GM10248 (cell line): ENCODE measurements at regions not wholly inside any gene's neighbourhood (a gene's known extent, or its start where the extent isn't known, plus 50 kb on each side); places are given as distances from the start of the nearest gene placed in this dataset.
"Not testable (repeated sequence)": the region's sequence is repeated elsewhere in the genome, so short reads cannot be mapped to it uniquely, and the experiment has no call there.

Source experiments
- CTCF ChIA-PET: fragments of 300-600 bp; sonication (Branson Sonifier 250); formaldehyde crosslinking; extraction: SDS; loops from one replicate; lab custom pipeline; 2021; ENCODE audit warnings: antibody characterized with exemption; lab: Yijun Ruan, JAX
- POLR2A ChIA-PET: fragments of 350-650 bp; sonication (Branson Sonifier 250); formaldehyde crosslinking; extraction: SDS; loops from one replicate; lab custom pipeline; 2020; ENCODE audit warnings: antibody characterized with exemption; lab: Yijun Ruan, JAX
- DNase-seq: peaks from one replicate; pipeline ENCODE4 v3.0.0; 2012; ENCODE audit errors: extremely low spot score
- TF ChIP-seq, protein P1 (sequence below): IDR thresholded peaks from 2 replicates; pipeline ENCODE4 v1.5.1; 2012; ENCODE audit warnings: mild to moderate bottlenecking, low read depth; ENCODE audit errors: extremely low read depth, missing control alignments, control extremely low read depth

DNA sequence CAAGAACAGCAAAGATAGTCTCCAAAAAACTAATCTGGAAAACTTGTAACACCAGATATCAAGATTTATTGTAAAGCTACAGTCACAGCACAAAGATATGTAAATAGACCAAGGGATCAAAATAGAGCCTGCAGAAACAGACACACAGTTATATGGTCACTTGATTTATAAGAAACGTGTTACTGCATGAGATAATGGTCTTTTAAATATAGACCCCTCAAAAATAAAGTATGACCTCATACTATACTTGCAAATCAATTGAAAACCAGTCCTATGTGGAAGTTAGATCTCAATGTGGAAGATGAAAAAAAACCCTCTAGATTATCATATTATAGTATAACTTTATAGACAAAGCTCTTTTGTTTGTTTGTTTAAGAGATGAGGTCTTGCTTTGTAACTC is 247.3 kb upstream of the CNR1 start:
- no peak for DNase-seq
- TF ChIP-seq, protein P1, sequence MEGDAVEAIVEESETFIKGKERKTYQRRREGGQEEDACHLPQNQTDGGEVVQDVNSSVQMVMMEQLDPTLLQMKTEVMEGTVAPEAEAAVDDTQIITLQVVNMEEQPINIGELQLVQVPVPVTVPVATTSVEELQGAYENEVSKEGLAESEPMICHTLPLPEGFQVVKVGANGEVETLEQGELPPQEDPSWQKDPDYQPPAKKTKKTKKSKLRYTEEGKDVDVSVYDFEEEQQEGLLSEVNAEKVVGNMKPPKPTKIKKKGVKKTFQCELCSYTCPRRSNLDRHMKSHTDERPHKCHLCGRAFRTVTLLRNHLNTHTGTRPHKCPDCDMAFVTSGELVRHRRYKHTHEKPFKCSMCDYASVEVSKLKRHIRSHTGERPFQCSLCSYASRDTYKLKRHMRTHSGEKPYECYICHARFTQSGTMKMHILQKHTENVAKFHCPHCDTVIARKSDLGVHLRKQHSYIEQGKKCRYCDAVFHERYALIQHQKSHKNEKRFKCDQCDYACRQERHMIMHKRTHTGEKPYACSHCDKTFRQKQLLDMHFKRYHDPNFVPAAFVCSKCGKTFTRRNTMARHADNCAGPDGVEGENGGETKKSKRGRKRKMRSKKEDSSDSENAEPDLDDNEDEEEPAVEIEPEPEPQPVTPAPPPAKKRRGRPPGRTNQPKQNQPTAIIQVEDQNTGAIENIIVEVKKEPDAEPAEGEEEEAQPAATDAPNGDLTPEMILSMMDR = no peak
- ChIA-PET CTCF (interaction anchor here (1.3 kb wide), 2 partner anchors 17 to 28 kb away, joined by 3 read pairs; no protein-coding TSS in a partner anchor), POLR2A (no interaction called here)

DNA sequence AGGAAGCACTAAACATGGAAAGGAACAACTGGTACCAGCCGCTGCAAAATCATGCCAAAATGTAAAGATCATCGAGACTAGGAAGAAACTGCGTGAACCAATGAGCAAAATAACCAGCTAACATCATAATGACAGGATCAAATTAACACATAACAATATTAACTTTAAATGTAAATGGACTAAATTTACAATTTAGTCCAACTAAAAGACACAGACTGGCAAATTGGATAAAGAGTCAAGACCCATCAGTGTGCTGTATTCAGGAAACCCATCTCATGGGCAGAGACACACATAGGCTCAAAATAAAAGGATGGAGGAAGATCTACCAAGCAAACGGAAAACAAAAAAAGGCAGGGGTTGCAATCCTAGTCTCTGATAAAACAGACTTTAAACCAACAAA is 242.2 kb upstream of the CNR1 start:
- CTCF ChIA-PET, DNase-seq, POLR2A ChIA-PET: not testable (repeated sequence)

DNA sequence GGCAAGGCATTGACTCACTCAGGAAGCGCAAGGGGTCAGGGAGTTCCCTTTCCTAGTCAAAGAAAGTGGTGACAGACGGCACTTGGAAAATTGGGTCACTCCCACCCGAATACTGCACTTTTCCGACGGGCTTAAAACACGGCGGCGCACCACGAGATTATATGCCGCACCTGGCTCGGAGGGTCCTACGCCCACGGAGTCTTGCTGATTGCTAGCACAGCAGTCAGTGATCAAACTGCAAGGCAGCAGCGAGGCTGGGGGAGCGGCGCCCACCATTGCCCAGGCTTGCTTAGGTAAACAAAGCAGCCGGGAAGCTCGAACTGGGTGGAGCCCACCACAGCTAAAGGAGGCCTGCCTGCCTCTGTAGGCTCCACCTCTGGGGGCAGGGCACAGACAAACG is 240.5 kb upstream of the CNR1 start:
- CTCF ChIA-PET, POLR2A ChIA-PET, DNase-seq: not testable (repeated sequence)

DNA sequence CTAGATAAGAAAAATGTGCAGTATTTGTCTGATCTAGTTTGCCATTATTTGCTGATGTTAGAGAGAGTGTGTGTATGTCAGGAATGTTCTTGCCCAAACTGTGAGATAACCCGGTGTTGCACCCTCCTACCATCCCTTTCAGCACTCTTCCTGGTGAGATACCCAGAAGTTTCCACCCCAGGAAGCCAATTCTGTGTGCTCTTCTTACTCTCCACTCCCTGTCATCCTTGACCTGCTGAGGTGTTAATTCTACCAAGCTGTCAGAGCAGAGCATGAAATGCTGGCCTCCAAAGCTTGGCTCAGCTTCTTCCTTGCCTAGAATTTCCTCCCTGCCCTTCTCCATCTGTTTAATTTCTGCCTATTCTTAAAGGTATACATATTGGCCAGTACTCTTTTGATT is 237.3 kb upstream of the CNR1 start:
- ChIA-PET POLR2A (no interaction called here), CTCF (interaction anchor here (0.7 to 1.9 kb wide), 2 partner anchors 13 to 14 kb away, joined by 3 to 4 read pairs; no protein-coding TSS in a partner anchor)
- TF ChIP-seq, protein P1 = no peak
- DNase-seq = no peak

DNA sequence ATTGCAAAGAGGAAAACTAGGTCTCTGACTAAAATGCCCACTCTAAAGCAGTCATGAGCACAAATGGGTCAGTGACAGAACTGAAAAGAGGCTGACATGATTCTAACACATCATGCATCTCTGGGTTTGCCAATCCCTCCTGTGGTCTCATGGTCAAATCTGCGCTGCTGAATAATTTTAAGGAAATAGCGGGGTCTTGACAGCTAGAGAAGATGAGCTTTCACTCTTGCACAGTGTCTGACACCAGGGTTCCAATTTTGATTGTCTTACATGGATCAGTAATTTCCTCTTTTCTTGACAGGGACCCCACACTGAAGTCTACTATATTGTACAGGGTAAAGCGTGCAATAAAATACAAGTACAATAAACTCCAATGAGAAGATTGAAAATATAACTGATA is 236.8 kb upstream of the CNR1 start:
- POLR2A ChIA-PET = no interaction called here
- TF ChIP-seq, protein P1 = no peak
- CTCF ChIA-PET = no interaction called here
- DNase-seq = no peak

DNA sequence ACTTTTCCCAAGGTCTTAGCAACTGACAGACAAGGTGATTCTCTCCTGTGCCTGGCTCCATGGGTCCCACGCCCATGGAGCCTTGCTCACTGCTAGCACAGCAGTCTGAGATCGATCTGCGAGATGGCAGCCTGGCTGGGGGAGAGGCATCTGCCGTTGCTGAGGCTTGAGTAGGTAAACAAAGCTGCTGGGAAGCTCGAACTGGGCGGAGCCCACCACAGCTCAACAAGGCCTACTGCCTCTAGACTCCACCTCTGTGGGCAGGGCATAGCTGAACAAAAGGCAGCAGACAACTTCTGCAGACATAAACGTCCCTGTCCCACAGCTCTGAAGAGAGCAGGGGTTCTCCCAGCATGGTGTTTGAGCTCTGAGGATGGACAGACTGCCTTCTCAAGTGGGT is 224.9 kb upstream of the CNR1 start:
- DNase-seq, POLR2A ChIA-PET: not testable (repeated sequence)
- CTCF ChIA-PET = interaction anchor here (1.4 kb wide), 1 partner anchor 13 kb away, joined by 4 read pairs; no protein-coding TSS in a partner anchor

DNA sequence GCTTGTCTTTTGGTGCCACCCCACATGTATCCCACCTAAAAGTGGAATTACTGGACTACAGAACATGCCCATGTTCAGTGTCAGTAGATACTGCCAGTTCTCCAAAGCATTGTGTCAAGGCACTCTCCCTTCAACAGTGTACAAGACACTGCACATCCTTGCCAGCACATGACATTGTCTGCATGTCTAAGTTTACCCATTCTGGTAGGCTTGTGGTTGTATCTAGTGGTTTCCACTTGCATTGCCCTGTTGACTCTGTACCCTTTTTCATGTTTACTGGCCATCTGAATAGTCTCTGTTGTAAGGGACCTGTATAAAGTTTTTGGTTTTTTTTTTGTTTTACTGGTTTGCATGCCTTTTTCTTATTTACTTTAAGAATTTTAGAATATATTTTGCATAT is 222.4 kb upstream of the CNR1 start:
- no peak for DNase-seq
- CTCF ChIA-PET = no interaction called here
- POLR2A ChIA-PET = no interaction called here
- TF ChIP-seq, protein P1 = no peak

DNA sequence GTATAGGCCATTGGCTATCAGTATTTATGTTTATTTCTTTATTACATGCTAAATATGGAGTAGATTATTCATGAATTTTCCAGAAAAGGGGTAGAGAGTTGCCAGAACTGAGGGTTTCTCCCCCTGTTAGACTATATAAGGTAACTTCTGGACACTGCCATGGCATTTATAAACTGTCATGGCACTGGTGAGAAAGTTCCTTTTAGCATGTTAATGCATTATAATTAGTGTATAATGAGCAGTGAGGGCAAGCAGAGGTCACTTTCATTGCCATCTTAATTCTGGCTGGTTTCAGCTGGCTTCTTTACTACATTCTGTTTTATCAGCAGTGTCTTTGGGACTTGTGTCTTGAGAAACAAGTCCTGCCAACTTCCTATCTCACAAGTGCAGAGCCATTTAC is 220.0 kb upstream of the CNR1 start:
- TF ChIP-seq, protein P1 = no peak
- ChIA-PET POLR2A (no interaction called here), CTCF (interaction anchor here (1.1 kb wide), 1 partner anchor 108 kb away, joined by 3 read pairs; no protein-coding TSS in a partner anchor)
- no peak for DNase-seq
